ENCODE measurements at regions not wholly inside any gene's neighbourhood (a gene's known extent, or its start where the extent isn't known, plus 50 kb on each side); places are given as distances from the start of the nearest gene placed in this dataset.

- Mint-ChIP-seq H3K9me3 (ENCODE audit: unreplicated experiment) (no peaks in the 10 kb centered on the region), H3K36me3 (ENCODE audit: low read depth, unreplicated experiment) (no peaks in the 10 kb centered on the region), H3K27ac (ENCODE audit: unreplicated experiment) (no peak overlapping the region), H3K4me1 (ENCODE audit: unreplicated experiment) (no peaks in the 10 kb centered on the region), H3K4me3 (ENCODE audit: unreplicated experiment) (no peak overlapping the region), H3K27me3 (ENCODE audit: unreplicated experiment) (no peaks in the 10 kb centered on the region)
- TF ChIP-seq, protein P1, sequence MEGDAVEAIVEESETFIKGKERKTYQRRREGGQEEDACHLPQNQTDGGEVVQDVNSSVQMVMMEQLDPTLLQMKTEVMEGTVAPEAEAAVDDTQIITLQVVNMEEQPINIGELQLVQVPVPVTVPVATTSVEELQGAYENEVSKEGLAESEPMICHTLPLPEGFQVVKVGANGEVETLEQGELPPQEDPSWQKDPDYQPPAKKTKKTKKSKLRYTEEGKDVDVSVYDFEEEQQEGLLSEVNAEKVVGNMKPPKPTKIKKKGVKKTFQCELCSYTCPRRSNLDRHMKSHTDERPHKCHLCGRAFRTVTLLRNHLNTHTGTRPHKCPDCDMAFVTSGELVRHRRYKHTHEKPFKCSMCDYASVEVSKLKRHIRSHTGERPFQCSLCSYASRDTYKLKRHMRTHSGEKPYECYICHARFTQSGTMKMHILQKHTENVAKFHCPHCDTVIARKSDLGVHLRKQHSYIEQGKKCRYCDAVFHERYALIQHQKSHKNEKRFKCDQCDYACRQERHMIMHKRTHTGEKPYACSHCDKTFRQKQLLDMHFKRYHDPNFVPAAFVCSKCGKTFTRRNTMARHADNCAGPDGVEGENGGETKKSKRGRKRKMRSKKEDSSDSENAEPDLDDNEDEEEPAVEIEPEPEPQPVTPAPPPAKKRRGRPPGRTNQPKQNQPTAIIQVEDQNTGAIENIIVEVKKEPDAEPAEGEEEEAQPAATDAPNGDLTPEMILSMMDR (IDR thresholded peaks at IDR 0.05; ENCODE audit: unreplicated experiment): no peak
- no peak for DNase-seq (ENCODE audit: low spot score)
Observed at GRCh38 chr14:37988472-37988871, 219.2 kb upstream of the SSTR1 start.

DNA sequence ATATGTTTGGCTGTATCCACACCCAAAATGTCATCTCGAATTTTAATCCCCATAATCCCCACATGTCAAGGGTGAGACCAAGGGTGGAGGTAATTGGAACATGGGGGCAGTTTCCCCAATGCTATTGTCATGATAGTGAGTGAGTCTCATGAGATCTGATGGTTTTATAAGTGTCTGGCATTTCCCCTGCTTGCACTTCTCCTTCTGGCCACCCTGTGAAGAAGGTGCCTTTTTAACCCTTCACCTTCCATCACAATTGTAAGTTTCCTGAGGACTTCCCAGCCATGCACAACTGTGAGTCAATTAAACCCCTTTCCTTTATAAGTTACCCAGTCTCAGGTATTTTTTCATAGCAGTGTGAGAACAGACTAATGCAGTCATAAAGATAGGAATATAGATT, 216.7 kb upstream of the SSTR1 start:
- H3K27me3 Mint-ChIP-seq (ENCODE audit: unreplicated experiment): peaks cover 2% of the 10 kb centered on the region
- H3K36me3 Mint-ChIP-seq (ENCODE audit: low read depth, unreplicated experiment): no peaks in the 10 kb centered on the region
- H3K4me1 Mint-ChIP-seq (ENCODE audit: unreplicated experiment): no peaks in the 10 kb centered on the region
- H3K4me3 Mint-ChIP-seq (ENCODE audit: unreplicated experiment): no peak overlapping the region
- no peak overlapping the region for H3K27ac Mint-ChIP-seq (ENCODE audit: unreplicated experiment)
- TF ChIP-seq, protein P1 (IDR thresholded peaks at IDR 0.05; ENCODE audit: unreplicated experiment): no peak
- H3K9me3 Mint-ChIP-seq (ENCODE audit: unreplicated experiment): no peaks in the 10 kb centered on the region
- DNase-seq (ENCODE audit: low spot score): no peak

GRCh38 chr14:37992499-37992898, 215.2 kb upstream of the SSTR1 start:
- peaks cover 2% of the 10 kb centered on the region for H3K27me3 Mint-ChIP-seq (ENCODE audit: unreplicated experiment)
- TF ChIP-seq, protein P1 (IDR thresholded peaks at IDR 0.05; ENCODE audit: unreplicated experiment): no peak

GRCh38 chr14:37994846-37995372, 212.8 kb upstream of the SSTR1 start:
- no peaks in the 10 kb centered on the region for H3K36me3 Mint-ChIP-seq (ENCODE audit: low read depth, unreplicated experiment)
- no peak overlapping the region for H3K27ac Mint-ChIP-seq (ENCODE audit: unreplicated experiment)
- no peaks in the 10 kb centered on the region for H3K9me3 Mint-ChIP-seq (ENCODE audit: unreplicated experiment)
- peaks cover 2% of the 10 kb centered on the region for H3K27me3 Mint-ChIP-seq (ENCODE audit: unreplicated experiment)
- no peak overlapping the region for H3K4me3 Mint-ChIP-seq (ENCODE audit: unreplicated experiment)
- DNase-seq (ENCODE audit: low spot score): no peak
- TF ChIP-seq, protein P1 (IDR thresholded peaks at IDR 0.05; ENCODE audit: unreplicated experiment): no peak
- H3K4me1 Mint-ChIP-seq (ENCODE audit: unreplicated experiment): peaks cover 7% of the 10 kb centered on the region

More at GRCh38 chr14:37992499-37992898, 215.2 kb upstream of the SSTR1 start:
- Mint-ChIP-seq H3K4me1 (ENCODE audit: unreplicated experiment) (no peaks in the 10 kb centered on the region), H3K27ac (ENCODE audit: unreplicated experiment) (no peak overlapping the region), H3K4me3 (ENCODE audit: unreplicated experiment) (no peak overlapping the region), H3K36me3 (ENCODE audit: low read depth, unreplicated experiment) (no peaks in the 10 kb centered on the region), H3K9me3 (ENCODE audit: unreplicated experiment) (no peaks in the 10 kb centered on the region)
- no peak for DNase-seq (ENCODE audit: low spot score)

- Mint-ChIP-seq H3K4me1 (ENCODE audit: unreplicated experiment) (peaks cover 10% of the 10 kb centered on the region), H3K27ac (ENCODE audit: unreplicated experiment) (no peak overlapping the region)
- TF ChIP-seq, protein P1 (IDR thresholded peaks at IDR 0.05; ENCODE audit: unreplicated experiment): no peak
Observed at GRCh38 chr14:37997017-37997416, 210.7 kb upstream of the SSTR1 start.

More at GRCh38 chr14:37997017-37997416, 210.7 kb upstream of the SSTR1 start:
- Mint-ChIP-seq H3K9me3 (ENCODE audit: unreplicated experiment) (no peaks in the 10 kb centered on the region), H3K36me3 (ENCODE audit: low read depth, unreplicated experiment) (no peaks in the 10 kb centered on the region), H3K27me3 (ENCODE audit: unreplicated experiment) (peaks cover 2% of the 10 kb centered on the region), H3K4me3 (ENCODE audit: unreplicated experiment) (no peak overlapping the region)
- DNase-seq (ENCODE audit: low spot score): no peak

Measured in endothelial cell (in vitro differentiated cells).